ENCODE measurements at regions not wholly inside any gene's neighbourhood (a gene's known extent, or its start where the extent isn't known, plus 50 kb on each side); places are given as distances from the start of the nearest gene placed in this dataset.

DNA sequence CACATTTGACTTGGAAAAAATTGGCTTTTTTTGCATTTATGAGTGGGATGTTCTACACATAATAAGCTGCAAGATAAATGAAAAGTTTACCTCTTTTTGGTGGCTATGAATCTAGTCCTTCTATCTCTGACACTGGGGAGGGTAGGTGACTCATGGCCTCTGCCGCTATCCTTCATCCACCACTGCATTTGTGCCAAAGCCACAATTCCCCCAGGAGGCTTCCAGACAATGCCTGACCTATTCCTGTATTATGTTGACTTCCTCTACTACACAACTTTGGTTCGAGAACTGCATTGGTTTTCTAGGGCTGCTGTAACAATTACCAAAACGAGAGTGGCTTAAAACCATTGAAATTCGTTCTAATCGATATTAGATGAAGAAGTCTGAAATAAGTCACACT is 245.6 kb downstream of the TRAM1L1 start:
- Mint-ChIP-seq H3K4me1 (no peaks in the 10 kb centered on the region), H3K27me3 (no peaks in the 10 kb centered on the region), H3K27ac (no peak overlapping the region), H3K9me3 (peaks cover 5% of the 10 kb centered on the region), H3K36me3 (ENCODE audit: low read depth) (no peaks in the 10 kb centered on the region), H3K4me3 (no peak overlapping the region)
- ChIA-PET POLR2A (no interaction called here), CTCF (no interaction called here)
- no peak for ATAC-seq (ENCODE audit: low read depth)
- TF ChIP-seq, protein P1, sequence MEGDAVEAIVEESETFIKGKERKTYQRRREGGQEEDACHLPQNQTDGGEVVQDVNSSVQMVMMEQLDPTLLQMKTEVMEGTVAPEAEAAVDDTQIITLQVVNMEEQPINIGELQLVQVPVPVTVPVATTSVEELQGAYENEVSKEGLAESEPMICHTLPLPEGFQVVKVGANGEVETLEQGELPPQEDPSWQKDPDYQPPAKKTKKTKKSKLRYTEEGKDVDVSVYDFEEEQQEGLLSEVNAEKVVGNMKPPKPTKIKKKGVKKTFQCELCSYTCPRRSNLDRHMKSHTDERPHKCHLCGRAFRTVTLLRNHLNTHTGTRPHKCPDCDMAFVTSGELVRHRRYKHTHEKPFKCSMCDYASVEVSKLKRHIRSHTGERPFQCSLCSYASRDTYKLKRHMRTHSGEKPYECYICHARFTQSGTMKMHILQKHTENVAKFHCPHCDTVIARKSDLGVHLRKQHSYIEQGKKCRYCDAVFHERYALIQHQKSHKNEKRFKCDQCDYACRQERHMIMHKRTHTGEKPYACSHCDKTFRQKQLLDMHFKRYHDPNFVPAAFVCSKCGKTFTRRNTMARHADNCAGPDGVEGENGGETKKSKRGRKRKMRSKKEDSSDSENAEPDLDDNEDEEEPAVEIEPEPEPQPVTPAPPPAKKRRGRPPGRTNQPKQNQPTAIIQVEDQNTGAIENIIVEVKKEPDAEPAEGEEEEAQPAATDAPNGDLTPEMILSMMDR (IDR thresholded peaks at IDR 0.05) = no peak
- intact Hi-C loops (cut with micrococcal nuclease) = no loop called here
- DNase-seq = no peak

DNA sequence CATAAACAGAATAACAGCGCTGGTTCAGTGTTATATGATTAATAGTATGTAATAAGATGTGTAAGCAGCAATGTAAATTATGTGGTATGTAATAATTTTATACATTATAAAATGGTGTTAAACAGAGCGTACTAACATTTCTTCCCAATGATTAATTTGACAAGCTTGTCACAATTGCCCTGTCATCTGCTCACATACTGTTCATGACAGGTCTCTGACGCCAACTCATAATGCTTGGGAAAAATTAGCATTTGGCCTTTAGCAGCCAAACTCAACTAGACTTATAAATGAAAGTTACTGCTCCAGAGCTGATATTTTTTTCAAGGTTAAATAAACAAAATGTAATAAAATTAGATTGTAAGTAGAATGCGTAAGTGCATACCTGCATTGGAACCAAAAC is 246.8 kb downstream of the TRAM1L1 start:
- peaks cover 13% of the 10 kb centered on the region for H3K9me3 Mint-ChIP-seq
- no peak for DNase-seq
- no peaks in the 10 kb centered on the region for H3K27me3 Mint-ChIP-seq
- TF ChIP-seq, protein P1 (IDR thresholded peaks at IDR 0.05) = no peak
- H3K4me3 Mint-ChIP-seq = no peak overlapping the region
- intact Hi-C loops (cut with micrococcal nuclease) = no loop called here
- ChIA-PET CTCF (no interaction called here), POLR2A (no interaction called here)
- H3K27ac Mint-ChIP-seq = no peak overlapping the region
- no peaks in the 10 kb centered on the region for H3K4me1 Mint-ChIP-seq
- no peak for ATAC-seq (ENCODE audit: low read depth)
- no peaks in the 10 kb centered on the region for H3K36me3 Mint-ChIP-seq (ENCODE audit: low read depth)

DNA sequence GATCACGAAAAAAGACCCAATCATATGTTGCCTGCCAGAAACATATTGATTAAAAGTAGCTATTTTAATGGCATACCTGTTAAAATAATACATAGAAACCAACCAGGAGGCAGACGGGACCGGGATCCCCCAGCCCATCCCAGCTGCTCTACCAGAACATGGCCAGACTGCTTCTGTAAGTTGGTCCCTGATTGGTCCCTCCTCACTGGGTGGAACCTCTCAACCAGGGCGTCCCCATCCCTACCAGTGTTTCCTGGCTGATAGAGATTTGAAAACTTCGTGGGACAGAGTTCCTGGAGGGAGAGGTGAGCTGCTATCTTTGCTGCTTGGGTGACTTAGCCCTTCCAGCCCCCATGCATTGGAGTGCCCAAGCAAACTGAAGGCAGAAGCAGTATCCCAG is 256.2 kb downstream of the TRAM1L1 start:
- ATAC-seq (ENCODE audit: low read depth) (no peak), DNase-seq (no peak)
- H3K27me3 Mint-ChIP-seq = no peaks in the 10 kb centered on the region
- TF ChIP-seq, protein P1 (IDR thresholded peaks at IDR 0.05) = no peak
- no peaks in the 10 kb centered on the region for H3K4me1 Mint-ChIP-seq
- intact Hi-C loops (cut with micrococcal nuclease) = no loop called here
- peaks cover 13% of the 10 kb centered on the region for H3K9me3 Mint-ChIP-seq
- H3K4me3 Mint-ChIP-seq = no peak overlapping the region
- H3K36me3 Mint-ChIP-seq (ENCODE audit: low read depth) = no peaks in the 10 kb centered on the region
- no peak overlapping the region for H3K27ac Mint-ChIP-seq
- CTCF ChIA-PET = no interaction called here
- POLR2A ChIA-PET = no interaction called here

DNA sequence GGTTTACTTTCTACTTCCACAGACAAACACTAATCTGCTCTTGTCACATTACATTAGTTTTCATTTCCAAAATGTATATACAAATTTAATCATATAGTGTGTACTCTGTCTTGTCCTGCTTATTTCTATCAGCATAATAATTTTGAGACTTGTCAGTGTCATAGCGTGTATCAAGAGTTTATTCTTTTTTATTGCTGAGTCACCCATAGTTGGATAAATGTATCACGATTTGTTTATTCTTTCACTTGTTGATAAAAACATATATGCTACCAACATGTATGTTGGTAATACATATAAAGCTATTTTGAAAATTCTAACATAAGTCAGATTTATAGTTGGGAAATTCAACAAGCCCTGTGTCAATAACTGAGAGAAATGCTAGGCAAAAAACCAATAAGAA is 261.2 kb downstream of the TRAM1L1 start:
- DNase-seq (no peak), ATAC-seq (ENCODE audit: low read depth) (no peak)
- peaks cover 4% of the 10 kb centered on the region for H3K9me3 Mint-ChIP-seq
- TF ChIP-seq, protein P1 (IDR thresholded peaks at IDR 0.05) = no peak
- no peaks in the 10 kb centered on the region for H3K4me1 Mint-ChIP-seq
- no peaks in the 10 kb centered on the region for H3K36me3 Mint-ChIP-seq (ENCODE audit: low read depth)
- intact Hi-C loops (cut with micrococcal nuclease) = no loop called here
- ChIA-PET POLR2A (no interaction called here), CTCF (no interaction called here)
- no peaks in the 10 kb centered on the region for H3K27me3 Mint-ChIP-seq
- H3K27ac Mint-ChIP-seq = no peak overlapping the region
- no peak overlapping the region for H3K4me3 Mint-ChIP-seq

DNA sequence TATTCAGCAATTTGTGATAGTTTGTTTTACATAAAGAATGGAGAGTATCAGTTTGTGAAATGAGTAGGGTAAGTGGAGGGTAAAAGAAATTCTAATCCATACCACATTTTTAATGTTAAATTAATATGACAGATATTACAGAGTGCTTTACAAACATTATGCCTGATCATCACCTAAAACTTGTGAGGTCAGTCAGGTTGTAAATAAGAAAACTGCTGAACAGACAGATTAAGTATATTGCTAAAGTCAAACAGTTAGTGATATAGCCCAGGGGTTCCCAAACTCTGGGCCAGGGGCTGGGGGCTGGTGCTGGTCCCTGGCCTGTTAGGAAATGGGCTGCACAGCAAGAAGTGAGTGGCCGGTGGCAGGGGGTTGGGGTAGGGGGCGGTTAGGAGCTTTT is 273.6 kb downstream of the TRAM1L1 start:
- Mint-ChIP-seq H3K9me3 (no peaks in the 10 kb centered on the region), H3K4me1 (no peaks in the 10 kb centered on the region), H3K36me3 (ENCODE audit: low read depth) (no peaks in the 10 kb centered on the region), H3K27me3 (no peaks in the 10 kb centered on the region), H3K27ac (no peak overlapping the region), H3K4me3 (no peak overlapping the region)
- ATAC-seq (ENCODE audit: low read depth) = no peak
- no peak for DNase-seq
- ChIA-PET POLR2A (no interaction called here), CTCF (no interaction called here)
- TF ChIP-seq, protein P1 (IDR thresholded peaks at IDR 0.05) = no peak
- intact Hi-C loops (cut with micrococcal nuclease) = no loop called here
